Right ventricle myocardium inferior (tissue), 1 donor: ENCODE measurements at regions not wholly inside any gene's neighbourhood (a gene's known extent, or its start where the extent isn't known, plus 50 kb on each side); places are given as distances from the start of the nearest gene placed in this dataset.
"Not testable (repeated sequence)": the region's sequence is repeated elsewhere in the genome, so short reads cannot be mapped to it uniquely, and the experiment has no call there.

ENCODE experiments used
- ATAC-seq: fragments of 200-7000 bp; cut with Tn5 transposase; one replicate; pipeline ENCODE4 v1.9.1; 2020; ENCODE audit warnings: mild to moderate bottlenecking, moderate library complexity
- DNase-seq: peaks from one replicate; pipeline ENCODE4 v3.0.0; 2021; ENCODE audit errors: missing footprints
- intact Hi-C: fragments of 100-400 bp; cut with DNase I; formaldehyde crosslinking; loops from one replicate; pipeline ENCODE4 v1.11.0; 2022
- donor health status: DM: no; HTN: yes; CAD: no; lungs with severe emphysema.

DNA sequence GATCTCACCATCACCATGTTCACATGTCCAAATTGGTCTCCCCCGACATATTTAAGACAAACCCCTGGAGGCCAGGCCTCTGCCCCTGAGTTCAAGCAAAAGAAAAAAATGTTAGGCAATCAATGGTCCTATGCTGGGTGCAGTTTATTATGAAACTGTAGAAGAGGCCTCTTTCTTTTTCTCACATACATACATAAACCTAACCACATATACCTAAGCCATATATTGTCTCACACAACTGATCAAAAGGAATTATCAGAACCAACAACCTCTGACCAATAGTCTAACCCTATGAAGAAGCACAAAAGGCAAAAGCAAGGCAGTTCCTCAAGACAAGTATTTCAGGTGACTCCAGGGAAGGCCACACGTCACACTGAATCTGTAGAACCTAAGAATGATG lies 49.9 kb downstream of the ILRUN start:
- intact Hi-C loops = no loop called here
- no peak for ATAC-seq
- no peak for DNase-seq

DNA sequence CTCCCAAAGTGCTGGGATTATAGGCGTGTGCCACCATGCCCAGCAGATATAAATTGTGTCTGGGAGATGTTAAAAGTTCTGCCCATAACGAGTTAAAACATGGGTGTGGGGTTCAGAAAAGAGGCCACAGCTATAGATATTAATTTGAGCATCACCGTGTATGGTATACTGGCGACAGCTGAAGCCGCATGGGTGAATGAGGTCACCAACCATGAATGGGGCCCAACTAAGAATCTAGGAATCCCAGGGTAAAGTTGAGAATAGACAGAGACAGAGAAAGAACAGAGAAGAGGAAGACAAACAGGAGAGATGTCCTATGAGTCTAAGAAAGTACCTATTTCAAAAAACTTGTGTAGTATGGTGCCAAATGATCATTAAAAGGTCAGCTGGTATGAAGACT lies 50.9 kb downstream of the ILRUN start:
- ATAC-seq = no peak
- intact Hi-C loops = no loop called here

DNA sequence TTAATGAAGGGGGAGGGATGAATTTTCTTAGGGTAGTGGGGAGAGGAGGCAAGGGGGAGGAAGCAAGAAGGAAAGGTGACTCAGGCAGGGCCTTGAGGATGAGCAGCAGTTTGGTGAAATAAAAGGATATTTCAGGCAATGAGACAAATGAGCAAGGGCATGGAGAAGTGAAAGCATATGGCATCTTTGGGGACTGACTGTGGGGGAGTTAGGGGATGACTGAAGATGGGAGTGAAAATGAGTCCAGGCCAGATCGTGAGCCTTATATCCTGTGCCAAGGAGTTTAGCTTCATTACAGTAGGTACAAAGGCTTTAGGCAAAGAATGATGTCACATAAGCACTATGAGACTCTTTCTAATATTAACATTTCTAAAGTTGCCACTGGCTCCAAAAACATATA lies 51.9 kb downstream of the ILRUN start:
- ATAC-seq (no peak), DNase-seq (no peak)
- intact Hi-C loops = no loop called here

More for the DNA sequence above, 50.9 kb downstream of the ILRUN start:
- DNase-seq = no peak

DNA sequence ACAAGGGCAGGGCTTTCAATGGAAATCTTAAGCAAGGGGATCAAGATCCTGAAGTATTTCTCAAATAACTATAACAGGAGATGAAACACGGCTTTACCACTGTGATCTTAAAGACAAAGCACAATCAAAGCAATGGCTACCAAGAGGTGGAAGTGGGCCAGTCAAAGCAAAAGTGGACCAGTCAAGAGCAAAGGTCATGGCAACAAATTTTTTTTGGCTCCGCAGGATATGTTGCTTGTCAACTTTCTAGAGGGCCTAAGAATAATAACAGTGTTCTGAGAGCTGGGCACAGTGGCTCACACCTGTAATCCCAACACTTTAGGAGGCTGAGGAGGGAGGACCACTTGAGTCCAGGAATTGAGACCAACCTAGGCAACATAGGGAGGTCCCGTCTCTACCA lies 54.1 kb downstream of the ILRUN start:
- ATAC-seq = no peak
- intact Hi-C loops = no loop called here

DNA sequence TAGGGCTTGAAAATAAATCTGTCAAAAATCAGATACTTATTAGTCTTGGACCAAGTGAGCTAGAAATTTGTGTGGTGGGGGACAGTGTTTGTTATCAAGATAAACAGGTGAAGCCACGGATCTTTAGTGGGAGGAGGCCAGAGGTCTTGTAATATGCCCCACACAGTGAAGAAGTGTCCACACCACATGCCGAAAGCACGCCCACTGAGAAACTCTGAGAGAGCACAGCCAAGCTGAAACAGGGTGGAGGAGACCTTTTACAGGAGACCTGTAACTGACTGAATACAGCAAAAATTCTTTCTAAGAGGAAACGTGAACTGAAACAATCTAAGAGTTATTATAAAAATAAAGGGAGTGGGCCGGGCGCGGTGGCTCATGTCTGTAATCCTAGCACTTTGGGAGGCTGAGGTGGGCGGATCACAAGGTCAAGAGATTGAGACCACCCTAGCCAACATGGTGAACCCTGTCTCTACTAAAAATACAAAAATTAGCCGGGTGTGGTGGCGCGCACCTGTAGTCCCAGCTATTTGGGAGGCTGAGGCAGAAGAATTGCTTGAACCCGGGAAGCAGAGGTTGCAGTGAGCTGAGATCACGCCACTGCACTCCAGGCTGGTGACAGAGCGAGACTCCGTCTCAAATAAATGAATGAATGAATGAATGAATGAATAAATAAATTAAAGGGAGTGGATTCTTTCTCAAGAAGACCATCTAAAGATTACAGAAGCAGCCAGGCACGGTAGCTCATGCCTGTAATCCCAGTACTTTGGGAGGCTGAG lies 56.3 kb downstream of the ILRUN start:
- DNase-seq, intact Hi-C loops, ATAC-seq: not testable (repeated sequence)

More for the DNA sequence above, 54.1 kb downstream of the ILRUN start:
- no peak for DNase-seq

DNA sequence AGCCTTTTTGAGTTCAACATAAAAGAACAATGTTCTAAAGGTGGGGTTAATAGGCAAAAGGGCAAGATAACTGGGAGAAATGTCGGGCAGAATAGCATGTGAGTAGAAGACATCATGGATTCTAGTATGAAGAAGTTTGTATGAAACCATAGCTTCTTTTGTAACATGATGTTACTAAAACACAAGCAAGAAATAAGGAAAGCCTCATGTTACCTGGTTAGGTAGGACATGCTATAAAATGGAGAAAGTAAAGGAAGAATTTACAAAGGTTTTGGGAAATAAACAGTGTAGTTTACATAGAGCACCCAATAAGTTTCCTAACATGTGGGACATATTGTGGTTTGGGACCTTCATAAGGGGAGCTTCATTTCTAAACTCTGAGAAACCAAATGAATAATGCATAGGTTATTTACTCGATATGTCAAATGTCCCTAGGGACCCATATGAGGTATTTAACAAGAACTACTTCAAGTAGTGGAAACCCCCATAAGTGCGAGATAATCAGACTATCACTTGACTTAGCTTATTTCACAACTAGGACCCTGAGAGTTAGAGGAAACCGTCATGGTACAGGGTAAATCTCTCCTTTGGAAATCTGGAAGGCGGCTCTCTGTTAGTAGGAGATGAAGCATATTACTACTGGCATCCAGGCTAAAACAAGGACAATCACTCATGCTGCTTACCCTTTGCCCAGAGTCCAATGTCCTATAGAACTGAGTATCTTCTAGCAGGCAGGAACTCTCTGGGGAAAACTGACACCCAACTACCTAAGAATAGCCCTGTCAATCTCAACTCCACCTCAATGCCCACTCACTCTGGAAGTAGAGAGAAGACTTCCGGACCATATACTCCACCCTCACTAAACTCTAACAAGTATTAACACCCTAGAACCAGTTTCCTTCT lies 57.5 kb downstream of the ILRUN start:
- DNase-seq (no peak), ATAC-seq (peak; percentile 67)
- intact Hi-C loops = no loop called here

DNA sequence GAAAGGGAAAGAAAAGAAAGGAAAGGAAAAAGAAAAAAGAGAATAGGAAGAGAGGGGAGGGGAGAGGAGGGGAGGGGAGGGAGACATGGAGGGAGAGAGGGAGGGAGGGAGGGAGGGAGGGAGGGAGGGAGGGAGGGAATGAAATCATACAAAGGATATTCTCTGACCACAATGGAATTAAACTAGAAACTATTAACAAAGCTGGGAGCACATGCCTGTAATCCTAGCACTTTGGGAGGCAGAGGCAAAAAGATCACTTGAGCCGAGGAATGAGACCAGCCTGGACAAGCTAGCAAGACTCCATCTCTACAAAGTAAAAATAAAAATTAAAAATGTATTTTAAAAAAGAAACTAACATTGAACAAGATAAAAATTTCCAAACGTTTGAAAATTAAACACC lies 62.8 kb downstream of the ILRUN start:
- intact Hi-C loops = no loop called here
- DNase-seq = no peak
- no peak for ATAC-seq

DNA sequence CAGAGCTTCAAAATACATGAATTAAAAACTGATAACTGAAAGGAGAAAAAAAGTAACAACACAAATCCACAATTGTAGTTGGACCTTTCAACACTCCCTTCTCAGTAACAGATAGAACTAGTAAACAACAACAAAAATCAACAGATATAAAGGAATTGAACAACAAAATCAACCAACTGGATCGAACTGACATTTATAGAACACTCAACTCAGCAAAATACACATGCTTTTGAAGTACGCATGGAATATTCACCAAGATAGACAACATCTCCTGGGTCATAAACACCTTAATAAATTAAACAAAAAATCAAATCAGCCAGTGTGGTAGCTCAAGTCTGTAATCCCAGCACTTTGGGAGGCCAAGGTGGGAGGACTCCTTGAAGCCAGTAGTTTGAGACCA lies 63.3 kb downstream of the ILRUN start:
- DNase-seq (no peak), ATAC-seq (no peak)
- intact Hi-C loops = no loop called here

DNA sequence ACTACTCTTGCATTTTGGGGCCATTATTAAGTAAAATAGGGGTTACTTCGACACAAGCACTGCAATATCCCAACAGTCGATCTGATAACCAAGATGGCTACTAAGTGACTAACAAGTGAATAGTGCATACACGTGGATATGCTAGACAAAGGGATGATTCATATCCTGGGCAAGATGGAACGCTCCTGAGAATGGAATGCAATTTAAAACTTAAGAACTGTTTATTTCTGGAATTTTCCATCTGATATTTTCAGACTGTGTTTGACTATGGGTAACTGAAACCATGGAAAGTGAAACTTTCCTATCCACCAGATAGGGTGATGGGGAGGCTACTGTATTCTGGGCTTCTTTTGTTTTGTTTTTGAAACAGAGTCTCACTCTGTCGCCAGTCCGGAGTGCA lies 66.5 kb downstream of the ILRUN start:
- intact Hi-C loops = no loop called here
- no peak for ATAC-seq
- no peak for DNase-seq

DNA sequence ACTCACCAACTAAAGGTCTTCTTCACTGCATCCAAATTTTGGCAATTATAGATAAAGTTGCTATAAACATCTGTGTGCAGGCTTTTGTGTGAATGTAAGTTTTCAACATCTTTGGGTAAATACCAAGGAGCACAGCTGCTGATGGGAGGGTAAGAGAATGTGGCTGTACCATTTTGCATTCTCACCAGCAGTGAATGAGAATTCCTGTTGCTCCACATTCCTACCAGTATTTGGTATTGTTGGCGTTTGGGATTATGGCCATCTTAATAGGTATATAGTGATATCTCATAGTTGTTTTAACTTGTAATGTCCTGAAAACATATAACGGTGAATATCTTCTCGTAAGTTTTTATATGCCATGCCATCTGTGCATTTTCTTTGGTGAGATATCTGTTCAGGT lies 69.3 kb downstream of the ILRUN start:
- ATAC-seq (no peak), DNase-seq (no peak)
- intact Hi-C loops = no loop called here

DNA sequence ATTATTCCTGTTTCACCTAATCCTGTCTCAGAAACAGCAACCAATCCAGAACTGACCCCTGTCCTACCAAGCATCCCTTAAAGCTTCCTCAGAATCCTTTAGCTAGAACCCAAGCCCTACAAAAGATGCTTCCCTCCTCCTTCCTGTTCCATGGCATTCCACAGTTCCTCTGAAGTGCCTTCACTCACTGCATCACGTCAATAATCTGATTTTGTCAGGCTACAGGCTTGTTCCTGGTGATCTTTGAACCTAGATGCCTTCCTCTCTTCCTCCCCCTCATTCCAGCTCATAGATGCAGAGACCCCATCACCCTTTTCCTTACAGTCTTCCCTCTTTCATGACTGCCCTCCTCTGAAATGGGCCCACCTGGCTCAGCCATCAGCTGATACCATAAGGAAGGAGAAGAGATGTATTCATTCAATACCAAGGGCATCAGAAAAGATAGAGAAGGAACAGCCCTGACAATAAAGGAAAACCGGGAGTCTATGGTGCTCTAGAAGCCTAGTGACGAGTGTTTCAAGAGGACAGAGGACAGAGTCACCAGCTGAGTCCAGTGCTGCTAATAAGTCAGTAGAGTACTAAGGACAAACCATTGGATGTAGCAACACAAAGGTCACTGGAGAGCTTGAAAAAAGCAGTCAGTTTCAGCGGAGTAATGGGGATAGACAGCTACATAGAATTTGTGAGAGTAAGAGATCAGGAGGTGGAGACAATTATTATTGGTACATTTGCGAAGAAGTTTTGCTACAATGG lies 62.5 kb upstream of the SPDEF start:
- ATAC-seq (no peak), DNase-seq (no peak)
- intact Hi-C loops = no loop called here

DNA sequence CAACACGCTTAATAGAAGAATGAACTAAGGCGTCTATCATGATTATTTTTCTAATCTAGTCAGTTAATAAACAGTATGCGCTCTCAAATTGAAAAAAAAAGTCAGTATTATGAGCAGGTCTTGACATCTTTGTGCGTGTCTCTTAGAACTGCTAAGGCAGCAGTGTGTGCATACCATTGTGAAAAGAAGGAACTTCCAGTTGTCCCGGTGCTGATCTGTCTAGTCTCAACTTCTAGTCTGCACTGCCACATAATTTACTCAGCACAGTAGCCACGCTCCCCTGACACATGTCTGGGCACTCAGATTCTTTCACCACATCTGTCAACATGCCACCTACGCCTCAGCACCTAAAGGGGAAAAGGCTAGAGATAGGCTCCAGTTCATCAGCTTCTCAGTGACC lies 61.1 kb upstream of the SPDEF start:
- intact Hi-C loops = no loop called here
- DNase-seq = no peak
- ATAC-seq = no peak

DNA sequence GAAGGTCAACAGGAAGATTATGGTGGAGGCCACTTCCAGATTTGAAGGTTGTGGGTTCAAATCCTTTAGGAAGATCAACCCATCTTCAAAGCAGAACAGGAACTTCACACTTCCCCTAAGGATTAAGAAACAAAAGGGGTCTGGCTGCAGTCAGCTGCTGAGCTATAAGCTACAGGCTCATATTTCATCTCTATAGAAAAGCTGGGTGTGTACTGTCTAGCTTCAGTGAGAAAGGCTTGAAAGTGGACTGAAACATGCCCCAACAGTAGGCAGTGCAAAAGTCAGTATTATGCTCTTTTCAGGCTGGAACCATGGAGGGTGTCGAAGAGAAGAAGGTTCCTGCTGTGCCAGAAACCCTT lies 60.1 kb upstream of the SPDEF start:
- ATAC-seq = no peak
- DNase-seq = no peak
- intact Hi-C loops = no loop called here

DNA sequence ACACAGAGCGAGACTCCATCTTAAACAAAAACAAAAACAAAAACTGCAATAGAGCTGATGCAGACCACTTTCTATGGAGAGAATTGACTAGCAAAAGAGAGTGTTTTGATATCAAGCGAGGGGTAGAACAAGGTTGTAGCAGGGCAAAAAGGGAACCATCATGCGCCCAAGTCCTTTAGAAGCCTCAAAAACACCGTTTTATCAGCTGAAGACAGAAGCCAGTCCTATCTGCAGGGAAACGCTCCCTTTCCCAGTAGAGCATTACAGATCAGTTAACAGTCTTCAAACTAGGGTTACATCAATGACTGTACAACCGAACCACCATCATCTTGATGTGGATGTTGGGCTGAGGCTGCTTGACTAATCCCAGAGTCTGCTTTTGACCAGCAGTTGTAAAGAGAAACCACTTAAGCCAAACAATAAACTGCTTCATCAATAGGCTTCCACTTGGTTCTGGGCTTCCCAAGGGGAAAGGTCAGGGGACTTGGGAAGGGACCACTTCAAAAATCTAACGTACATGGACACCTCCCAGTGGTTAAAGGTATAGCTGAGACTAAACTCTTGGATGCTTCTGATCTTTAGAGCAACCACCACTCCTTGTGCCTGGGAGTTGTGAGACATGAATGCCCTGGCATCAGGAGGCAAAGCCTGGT lies 59.6 kb upstream of the SPDEF start:
- ATAC-seq (no peak), DNase-seq (no peak)
- intact Hi-C loops = no loop called here

DNA sequence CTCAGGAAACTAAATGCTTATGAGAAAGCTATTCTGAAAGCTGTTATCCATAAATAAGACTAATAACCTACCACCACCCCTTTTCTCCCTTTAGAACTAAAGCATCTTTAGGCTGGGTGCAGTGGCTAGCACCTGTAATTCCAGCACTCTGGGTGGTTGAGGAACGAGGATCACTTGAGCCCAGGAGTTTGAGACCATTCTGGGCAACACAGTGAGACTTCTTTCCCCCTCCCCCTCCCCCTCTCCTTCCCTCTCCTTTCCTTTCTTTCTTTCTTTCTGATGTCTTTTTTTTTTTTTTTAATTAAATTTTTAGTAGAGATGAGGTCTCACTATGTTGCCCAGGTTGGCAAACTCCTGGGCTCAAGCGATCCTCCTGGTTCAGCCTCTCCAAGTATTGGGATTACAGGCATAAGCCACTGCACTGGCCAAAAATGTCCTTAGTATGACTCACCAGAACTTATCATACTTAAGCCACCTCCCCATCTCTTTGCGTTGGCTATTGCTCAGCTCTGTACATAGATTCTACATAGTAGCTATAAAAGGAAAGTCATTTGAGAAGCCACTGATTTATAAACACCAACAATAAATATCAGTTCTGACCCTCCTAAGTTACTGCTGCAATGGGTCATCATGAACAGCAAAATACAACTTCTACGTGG lies 54.8 kb upstream of the SPDEF start:
- intact Hi-C loops = no loop called here
- ATAC-seq (no peak), DNase-seq (no peak)

DNA sequence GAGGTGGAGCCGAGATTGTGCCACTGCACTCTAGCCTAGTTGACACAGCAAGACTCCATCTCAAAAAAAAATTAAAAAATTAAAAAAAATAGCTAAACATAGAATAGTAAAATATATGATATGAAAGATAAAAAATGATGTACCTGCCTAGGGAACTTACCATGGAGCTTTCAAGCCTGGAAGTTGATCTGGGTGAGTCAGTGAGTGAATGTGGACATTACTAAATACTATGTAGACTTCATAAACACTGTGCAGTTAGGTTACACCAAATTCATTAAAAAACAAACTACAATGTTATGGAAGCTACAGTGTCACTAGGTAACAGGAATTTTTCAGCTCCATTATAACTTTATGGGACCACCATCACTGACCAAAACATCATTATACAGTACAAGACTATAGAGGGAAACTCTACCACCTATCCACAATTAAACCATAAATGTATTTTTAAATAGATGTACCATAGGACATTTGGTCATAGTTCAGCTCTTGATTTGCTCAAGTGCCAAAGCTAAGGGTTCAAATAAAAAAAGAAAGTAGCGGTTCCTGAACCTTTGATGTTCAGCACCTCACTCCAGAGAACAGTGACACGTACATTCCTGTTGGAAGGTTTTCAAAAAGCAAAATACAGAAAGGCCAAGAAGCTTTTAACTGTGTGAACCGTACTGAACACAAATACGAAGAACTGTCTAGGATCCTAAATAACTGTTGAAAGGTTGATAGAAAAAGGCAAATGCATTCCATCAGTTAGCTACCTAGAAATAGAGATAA lies 52.4 kb upstream of the SPDEF start:
- ATAC-seq = no peak
- DNase-seq = no peak
- intact Hi-C loops = loop anchor here (1.0 to 10.0 kb wide), 4 partner anchors 81 to 414 kb away; partner anchors contain the start of gene SMIM29

DNA sequence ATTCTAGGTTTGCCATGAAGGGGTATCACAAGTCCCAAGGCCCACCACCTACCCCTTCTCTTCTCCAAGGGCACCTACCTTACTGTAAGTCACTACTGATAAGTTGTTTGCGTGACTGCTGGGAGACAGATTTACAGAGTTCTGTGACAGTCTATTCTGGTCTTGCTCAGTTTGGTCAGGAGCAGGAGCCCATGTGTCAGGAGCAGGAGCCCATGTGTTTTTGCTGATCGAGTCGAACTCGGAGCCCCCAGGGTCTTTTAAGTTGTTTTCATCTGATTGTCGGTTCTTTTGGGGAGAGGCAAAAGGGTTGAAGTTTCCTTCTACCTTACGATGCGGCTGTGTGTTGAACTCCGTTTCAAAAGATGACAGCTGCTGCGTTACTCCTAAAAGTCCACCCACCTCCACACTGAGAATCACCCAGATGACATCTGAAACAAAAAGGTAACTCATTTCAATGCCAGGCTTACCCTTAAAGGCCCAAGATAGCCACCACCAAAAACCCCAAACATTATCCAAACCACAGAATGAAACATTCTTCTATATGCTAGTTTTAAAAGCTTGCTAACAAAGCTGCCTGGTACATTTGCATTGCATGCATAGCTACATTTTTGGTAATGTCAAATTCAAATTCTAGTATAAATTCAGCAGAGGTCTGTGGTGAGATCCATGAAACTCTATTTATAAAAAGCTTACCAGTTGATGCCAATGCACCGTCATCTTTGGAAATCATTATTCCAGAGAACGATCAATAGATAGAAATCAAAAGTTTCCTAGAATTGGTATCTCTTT lies 50.5 kb upstream of the SPDEF start:
- DNase-seq (no peak), ATAC-seq (no peak)
- intact Hi-C loops = loop anchor here (5.0 to 10.0 kb wide), 2 partner anchors 359 to 412 kb away; partner anchors contain the start of gene SMIM29
